ENCODE measurements at regions not wholly inside any gene's neighbourhood (a gene's known extent, or its start where the extent isn't known, plus 50 kb on each side); places are given as distances from the start of the nearest gene placed in this dataset.

DNA sequence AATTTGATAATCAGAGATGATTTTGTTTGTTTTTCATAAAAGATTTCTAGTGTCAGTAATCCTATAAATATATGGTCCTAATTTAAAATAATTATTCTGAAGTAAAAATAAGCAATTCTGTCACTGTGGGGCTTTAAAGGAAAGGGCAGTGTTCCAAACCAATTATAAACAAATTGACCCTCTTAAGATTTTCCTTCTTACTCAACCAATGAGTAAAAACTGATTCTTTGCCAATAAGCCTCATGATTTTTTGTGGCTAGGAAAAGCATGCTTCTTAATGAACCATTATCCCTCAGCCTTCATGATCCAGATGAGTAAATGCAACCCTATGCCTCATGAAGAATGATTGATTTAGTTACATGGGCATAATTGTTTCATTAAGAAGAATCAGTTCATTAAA lies 1010.4 kb downstream of the ADGRL3 start:
- TF ChIP-seq, protein P1, sequence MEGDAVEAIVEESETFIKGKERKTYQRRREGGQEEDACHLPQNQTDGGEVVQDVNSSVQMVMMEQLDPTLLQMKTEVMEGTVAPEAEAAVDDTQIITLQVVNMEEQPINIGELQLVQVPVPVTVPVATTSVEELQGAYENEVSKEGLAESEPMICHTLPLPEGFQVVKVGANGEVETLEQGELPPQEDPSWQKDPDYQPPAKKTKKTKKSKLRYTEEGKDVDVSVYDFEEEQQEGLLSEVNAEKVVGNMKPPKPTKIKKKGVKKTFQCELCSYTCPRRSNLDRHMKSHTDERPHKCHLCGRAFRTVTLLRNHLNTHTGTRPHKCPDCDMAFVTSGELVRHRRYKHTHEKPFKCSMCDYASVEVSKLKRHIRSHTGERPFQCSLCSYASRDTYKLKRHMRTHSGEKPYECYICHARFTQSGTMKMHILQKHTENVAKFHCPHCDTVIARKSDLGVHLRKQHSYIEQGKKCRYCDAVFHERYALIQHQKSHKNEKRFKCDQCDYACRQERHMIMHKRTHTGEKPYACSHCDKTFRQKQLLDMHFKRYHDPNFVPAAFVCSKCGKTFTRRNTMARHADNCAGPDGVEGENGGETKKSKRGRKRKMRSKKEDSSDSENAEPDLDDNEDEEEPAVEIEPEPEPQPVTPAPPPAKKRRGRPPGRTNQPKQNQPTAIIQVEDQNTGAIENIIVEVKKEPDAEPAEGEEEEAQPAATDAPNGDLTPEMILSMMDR (IDR thresholded peaks at IDR 0.05) = no peak
- Histone ChIP-seq H3K27ac (no peak overlapping the region), H3K4me3 (no peak overlapping the region)
- no peak for DNase-seq (ENCODE audit: low spot score)

DNA sequence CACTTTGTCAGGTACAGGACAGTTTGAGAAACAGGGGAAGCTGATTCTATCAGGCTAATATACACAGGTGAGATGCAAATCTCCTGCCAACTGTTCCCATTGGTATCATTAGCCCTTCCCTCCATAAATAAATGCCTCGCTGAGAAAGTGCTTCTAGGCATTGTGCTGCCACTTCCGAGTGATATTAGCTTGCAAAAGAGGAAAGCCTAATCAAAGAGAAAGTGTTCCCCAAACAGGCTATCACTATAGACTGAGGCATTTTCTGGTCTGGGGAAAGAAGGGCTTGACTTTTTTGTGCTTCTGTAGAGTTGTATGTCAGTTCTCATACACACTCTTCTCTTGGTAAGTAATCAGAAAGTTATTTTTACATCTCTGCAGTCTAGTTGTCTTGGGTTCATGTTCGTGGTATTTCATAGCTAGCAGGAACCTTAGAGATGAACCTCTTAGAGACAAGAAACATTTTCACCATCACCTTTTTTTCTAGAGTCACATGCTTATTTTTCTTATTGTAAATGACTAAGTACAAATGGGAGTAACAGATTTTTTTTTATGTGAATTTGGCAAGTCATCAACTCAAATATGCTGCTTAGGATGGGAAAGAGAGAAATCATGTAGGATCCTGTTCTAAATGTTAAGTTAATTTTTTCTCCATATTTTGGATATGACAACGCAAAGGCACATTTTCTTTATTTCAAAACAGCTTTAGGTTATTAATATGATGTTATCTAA lies 1009.8 kb downstream of the ADGRL3 start:
- DNase-seq (ENCODE audit: low spot score) = no peak
- TF ChIP-seq, protein P1 (IDR thresholded peaks at IDR 0.05) = no peak
- no peak overlapping the region for H3K4me3 ChIP-seq
- no peak overlapping the region for H3K27ac ChIP-seq

DNA sequence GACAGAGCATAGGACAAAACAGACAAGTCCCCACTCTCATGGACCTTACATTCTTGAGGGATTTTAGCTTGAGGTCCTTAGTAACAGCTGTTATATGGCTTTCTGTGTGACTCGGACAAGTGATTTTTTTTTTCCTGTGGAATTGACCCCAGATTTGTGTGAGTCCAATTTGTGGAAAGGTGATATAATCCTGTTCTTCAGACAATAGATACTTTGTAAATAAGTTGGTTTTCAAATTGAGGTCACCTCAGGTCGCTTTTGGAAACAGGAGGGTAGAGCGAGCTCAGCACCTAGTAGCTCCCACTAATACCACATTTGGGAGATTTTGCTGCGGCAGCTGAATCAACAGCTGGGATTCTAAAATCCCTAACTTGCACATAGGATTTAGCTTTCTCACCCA lies 1008.8 kb downstream of the ADGRL3 start:
- no peak for DNase-seq (ENCODE audit: low spot score)
- TF ChIP-seq, protein P1 (IDR thresholded peaks at IDR 0.05) = no peak
- Histone ChIP-seq H3K27ac (no peak overlapping the region), H3K4me3 (no peak overlapping the region)

DNA sequence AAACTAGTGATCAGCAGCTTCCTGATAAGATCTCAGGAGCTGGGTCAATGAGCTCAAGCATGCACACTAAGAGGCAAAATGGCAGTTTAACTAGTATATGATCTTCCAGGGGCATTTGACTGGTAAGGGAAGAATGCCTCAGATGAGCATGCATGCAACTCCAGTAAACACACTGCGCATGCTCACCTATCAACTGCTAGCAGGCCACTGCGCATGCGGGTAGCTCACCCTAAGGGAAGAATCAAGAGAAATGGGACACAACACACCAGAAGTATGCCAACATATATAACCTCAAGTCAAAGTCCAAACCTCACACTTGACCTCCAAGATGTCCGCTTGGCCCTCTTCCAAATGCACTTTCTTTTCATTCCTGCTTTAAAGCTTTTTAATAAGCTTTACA lies 1004.0 kb downstream of the ADGRL3 start:
- DNase-seq (ENCODE audit: low spot score) = no peak
- TF ChIP-seq, protein P1 (IDR thresholded peaks at IDR 0.05) = no peak
- no peak overlapping the region for H3K27ac ChIP-seq
- H3K4me3 ChIP-seq = no peak overlapping the region

DNA sequence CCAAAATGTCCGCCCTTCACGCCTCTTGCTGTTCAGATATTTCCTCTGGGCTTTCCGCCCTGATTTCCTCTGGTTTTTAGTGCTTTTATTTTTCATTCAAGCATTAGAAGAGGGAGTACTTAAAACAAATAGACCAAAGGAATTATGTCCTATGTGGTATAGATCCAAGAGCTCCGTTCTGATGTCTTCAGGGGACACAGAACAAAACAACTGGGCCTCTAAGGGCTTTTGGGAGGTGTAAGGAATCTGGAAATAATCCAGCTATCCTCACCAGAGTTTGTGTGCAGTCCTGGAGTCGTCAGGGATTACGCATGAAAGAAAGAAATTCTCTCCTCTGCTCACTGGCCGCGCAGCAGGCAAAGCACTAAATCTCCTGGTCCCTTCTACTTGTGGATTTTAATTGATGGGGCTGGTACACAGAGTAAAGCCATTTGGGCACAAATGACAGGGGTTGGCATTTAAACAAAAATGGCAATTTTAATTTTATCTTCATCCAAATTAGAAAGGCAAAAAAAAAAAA lies 999.2 kb downstream of the ADGRL3 start:
- no peak overlapping the region for H3K27ac ChIP-seq

DNA sequence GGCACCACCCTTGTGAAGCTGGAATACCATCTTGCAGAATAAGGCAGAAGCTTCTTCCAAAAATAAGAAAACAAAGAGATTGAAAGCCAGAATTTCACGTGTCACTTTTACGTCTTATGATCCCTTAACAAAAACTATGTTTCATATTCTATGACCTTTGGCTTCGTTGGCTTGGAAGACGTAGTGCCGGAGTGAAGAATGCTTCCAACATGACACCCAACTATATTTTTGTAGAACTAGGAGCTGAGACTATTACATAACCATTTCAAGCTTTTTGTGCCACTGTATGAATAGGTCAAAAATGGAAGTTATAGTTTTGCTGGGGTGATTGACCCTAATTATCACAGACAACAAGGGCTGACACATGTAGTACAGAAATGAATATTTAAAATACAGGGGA lies 996.2 kb downstream of the ADGRL3 start:
- Histone ChIP-seq H3K4me3 (no peak overlapping the region), H3K27ac (no peak overlapping the region)
- DNase-seq (ENCODE audit: low spot score) = no peak
- TF ChIP-seq, protein P1 (IDR thresholded peaks at IDR 0.05) = no peak

More for the DNA sequence above, 999.2 kb downstream of the ADGRL3 start:
- no peak for DNase-seq (ENCODE audit: low spot score)
- no peak overlapping the region for H3K4me3 ChIP-seq
- TF ChIP-seq, protein P1 (IDR thresholded peaks at IDR 0.05) = no peak

DNA sequence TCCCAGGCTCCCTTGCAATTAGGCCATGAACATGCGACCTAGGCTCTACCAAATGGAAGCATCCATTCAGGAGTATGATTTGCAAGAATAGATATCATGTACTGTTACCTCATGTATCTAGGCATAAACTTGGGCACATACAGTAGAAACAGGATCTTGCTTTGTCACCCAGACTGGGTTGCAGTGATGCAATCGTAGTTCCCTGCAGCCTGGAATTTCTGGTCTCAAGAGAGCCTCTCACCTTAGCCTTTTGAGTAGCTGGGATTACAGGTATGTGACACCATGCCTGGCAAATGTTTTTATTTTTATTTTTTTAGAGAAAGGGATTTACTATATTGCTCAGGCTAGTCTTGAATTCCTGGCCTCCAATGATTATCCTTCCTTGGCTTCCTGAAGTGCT lies 994.2 kb downstream of the ADGRL3 start:
- no peak for DNase-seq (ENCODE audit: low spot score)
- H3K27ac ChIP-seq = no peak overlapping the region
- no peak overlapping the region for H3K4me3 ChIP-seq
- TF ChIP-seq, protein P1 (IDR thresholded peaks at IDR 0.05) = no peak
